GM23338 (cell line): ENCODE measurements at regions not wholly inside any gene's neighbourhood (a gene's known extent, or its start where the extent isn't known, plus 50 kb on each side); places are given as distances from the start of the nearest gene placed in this dataset.
A peak's percentile ranks its signal among the peaks of the same experiment; 100 is the strongest.

Experiments
- ATAC-seq: fragments of 200-7000 bp; cut with Tn5 transposase; 3 replicates; pipeline ENCODE4 v1.9.1; 2020
- DNase-seq: peaks from one replicate; pipeline ENCODE4 v3.0.0-alpha.2; 2015; ENCODE audit warnings: low spot score
- H2AFZ ChIP-seq: fragments of 200-600 bp; sonication (generic); 2 replicates; pipeline ENCODE4 v1.8.0; 2016; ENCODE audit warnings: antibody characterized with exemption, mild to moderate bottlenecking, moderate library complexity
- H3F3A ChIP-seq: fragments of 200-600 bp; sonication (generic); replicated peaks from 2 replicates; pipeline ENCODE4 v1.8.0; 2017; ENCODE audit warnings: antibody characterized with exemption, mixed run types, low read depth
- H3K27ac ChIP-seq: fragments of 200-600 bp; sonication (generic); 2 replicates; pipeline ENCODE4 v1.6.1; 2016; ENCODE audit warnings: low read depth
- H3K27me3 ChIP-seq: fragments of 200-600 bp; sonication (generic); 2 replicates; pipeline ENCODE4 v1.8.0; 2016; ENCODE audit warnings: mild to moderate bottlenecking, mixed run types, moderate library complexity; ENCODE audit not compliant: insufficient read depth
- H3K36me3 ChIP-seq: fragments of 200-600 bp; sonication (generic); 2 replicates; pipeline ENCODE4 v1.8.0; 2016; ENCODE audit warnings: mild to moderate bottlenecking; ENCODE audit not compliant: insufficient read depth
- H3K4me1 ChIP-seq: fragments of 200-600 bp; sonication (generic); 2 replicates; pipeline ENCODE4 v1.8.0; 2016; ENCODE audit warnings: mild to moderate bottlenecking, moderate library complexity; ENCODE audit not compliant: insufficient read depth
- H3K4me2 ChIP-seq: fragments of 200-600 bp; sonication (generic); 2 replicates; pipeline ENCODE4 v1.7.1; 2017; ENCODE audit warnings: mixed run types
- H3K4me3 ChIP-seq: fragments of 200-600 bp; sonication (generic); 2 replicates; pipeline ENCODE4 v1.6.1; 2016; ENCODE audit warnings: mixed run types
- H3K79me2 ChIP-seq: fragments of 200-600 bp; sonication (generic); replicated peaks from 2 replicates; pipeline ENCODE4 v1.8.0; 2017; ENCODE audit warnings: mild to moderate bottlenecking; ENCODE audit not compliant: insufficient read depth
- H3K9me2 ChIP-seq: fragments of 200-600 bp; sonication (generic); 2 replicates; pipeline ENCODE4 v1.8.0; 2017; ENCODE audit not compliant: insufficient read depth
- H4K20me1 ChIP-seq: fragments of 200-600 bp; sonication (generic); replicated peaks from 2 replicates; pipeline ENCODE4 v1.8.0; 2017; ENCODE audit warnings: mild to moderate bottlenecking; ENCODE audit not compliant: insufficient read depth
- H3K27ac Mint-ChIP-seq: 2 replicates; pipeline ENCODE4 v1.8.0; 2020; ENCODE audit warnings: inconsistent platforms, mild to moderate bottlenecking, moderate library complexity, mixed read lengths
- H3K27me3 Mint-ChIP-seq: 3 replicates; pipeline ENCODE4 v1.8.0; 2022; ENCODE audit warnings: low read depth, mild to moderate bottlenecking, moderate library complexity, mixed read lengths, inconsistent platforms; ENCODE audit not compliant: insufficient read depth, poor library complexity
- H3K36me3 Mint-ChIP-seq: 3 replicates; pipeline ENCODE4 v1.8.0; 2021; ENCODE audit warnings: low read depth, mild to moderate bottlenecking, inconsistent platforms, moderate library complexity, mixed read lengths
- H3K4me1 Mint-ChIP-seq: 3 replicates; pipeline ENCODE4 v1.8.0; 2020; ENCODE audit warnings: mild to moderate bottlenecking, inconsistent platforms, mixed read lengths
- H3K4me3 Mint-ChIP-seq: 3 replicates; pipeline ENCODE4 v1.8.0; 2021; ENCODE audit warnings: moderate library complexity, mild to moderate bottlenecking, inconsistent platforms, mixed read lengths
- H3K9me3 Mint-ChIP-seq: 3 replicates; pipeline ENCODE4 v1.8.0; 2020; ENCODE audit warnings: moderate library complexity, mild to moderate bottlenecking, inconsistent platforms, mixed read lengths
- CREB1 ChIP-seq: fragments of 250-450 bp; sonication (Bioruptor Pico); IDR thresholded peaks from 2 replicates; pipeline ENCODE4 v1.5.0; 2020; ENCODE audit warnings: low read depth, mild to moderate bottlenecking, moderate library complexity
- EZH2 ChIP-seq: fragments of 200-600 bp; sonication (generic); IDR thresholded peaks from one replicate; pipeline ENCODE4 v1.8.0; 2017; ENCODE audit warnings: antibody characterized with exemption, mild to moderate bottlenecking, low read depth; ENCODE audit not compliant: unreplicated experiment
- EZH2phosphoT487 ChIP-seq: fragments of 200-600 bp; sonication (generic); IDR thresholded peaks from one replicate; pipeline ENCODE4 v1.8.1; 2018; ENCODE audit warnings: antibody characterized with exemption; ENCODE audit not compliant: unreplicated experiment
- NANOG ChIP-seq: IDR thresholded peaks from 2 replicates; pipeline ENCODE4 v1.6.1; 2016; ENCODE audit warnings: antibody characterized with exemption, borderline replicate concordance
- POLR2AphosphoS5 ChIP-seq: IDR thresholded peaks from 2 replicates; pipeline ENCODE4 v1.6.1; 2016; ENCODE audit warnings: antibody characterized with exemption, low read depth
- ZNF114 ChIP-seq: fragments of 250-450 bp; sonication (Bioruptor Pico); IDR thresholded peaks from 2 replicates; pipeline ENCODE4 v1.5.0; 2020; ENCODE audit warnings: mild to moderate bottlenecking, moderate library complexity
- ZNF331 ChIP-seq: fragments of 250-450 bp; sonication (Bioruptor Pico); IDR thresholded peaks from 2 replicates; pipeline ENCODE4 v1.5.0; 2020; ENCODE audit warnings: low read depth, mild to moderate bottlenecking, moderate library complexity
- ZNF462 ChIP-seq: fragments of 250-450 bp; sonication (Bioruptor Pico); IDR thresholded peaks from 2 replicates; pipeline ENCODE4 v1.5.0; 2020; ENCODE audit warnings: mild to moderate bottlenecking, moderate library complexity
- TF ChIP-seq, protein P1 (sequence below), 2 experiments: fragments of 200-600 bp in 1 of 2; sonication (generic) in 1 of 2; conservative IDR thresholded peaks; 2 replicates each; pipeline versions ENCODE4 v1.5.1 to v1.6.1; 2016 to 2017; ENCODE audit warnings: antibody characterized with exemption in 2 of 2, low read depth in 2 of 2, mild to moderate bottlenecking in 2 of 2, moderate library complexity in 1 of 2

- TF ChIP-seq POLR2AphosphoS5, result no peak
Measured at GRCh38 chr17:14771543-14771942, 470.7 kb downstream of the HS3ST3B1 start (continued).

DNA sequence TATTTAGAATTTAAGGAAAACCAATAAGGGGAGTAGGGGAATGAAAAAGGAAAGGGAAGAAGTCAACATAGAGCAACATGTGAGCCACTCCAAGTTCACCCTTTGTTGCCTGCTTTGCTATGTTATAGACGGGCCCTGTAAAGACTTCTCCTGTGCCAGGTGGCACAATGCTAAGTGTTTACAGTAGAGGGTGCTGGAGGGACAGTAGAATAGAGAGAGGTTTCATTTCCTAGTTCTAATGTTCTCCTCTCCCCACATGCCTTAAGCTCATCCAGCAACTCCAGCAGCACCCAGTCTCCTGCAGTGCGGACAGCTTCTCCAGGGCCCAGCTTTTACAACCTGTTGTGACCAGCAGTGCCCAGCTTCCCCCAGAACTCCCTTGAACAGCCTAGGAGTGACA, 468.0 kb downstream of the HS3ST3B1 start:
- no peaks in the 10 kb centered on the region for H3K27me3 Mint-ChIP-seq
- peaks cover 4% of the 10 kb centered on the region; the same call in 1 of the 3 replicates for H3K36me3 Mint-ChIP-seq
- H3K4me2 ChIP-seq, result no peak overlapping the region
- H3K27me3 ChIP-seq, result no peaks in the 10 kb centered on the region
- H3K4me1 ChIP-seq, result no peaks in the 10 kb centered on the region
- no peak overlapping the region for H3K4me3 ChIP-seq
- ATAC-seq (no peak), DNase-seq (no peak)
- no peaks in the 10 kb centered on the region for H3K36me3 ChIP-seq
- no peak overlapping the region for H3K27ac Mint-ChIP-seq
- H4K20me1 ChIP-seq, result no peaks in the 10 kb centered on the region
- H3K9me3 Mint-ChIP-seq, result peaks cover 4% of the 10 kb centered on the region; the same call in 1 of the 3 replicates
- no peaks in the 10 kb centered on the region for H3K9me2 ChIP-seq
- H3K27ac ChIP-seq, result no peak overlapping the region
- no peak overlapping the region for H2AFZ ChIP-seq
- no peaks in the 10 kb centered on the region for H3K4me1 Mint-ChIP-seq
- H3K4me3 Mint-ChIP-seq, result no peak overlapping the region
- H3F3A ChIP-seq, result no peaks in the 10 kb centered on the region
- no peaks in the 10 kb centered on the region for H3K79me2 ChIP-seq
- TF ChIP-seq, protein P1, sequence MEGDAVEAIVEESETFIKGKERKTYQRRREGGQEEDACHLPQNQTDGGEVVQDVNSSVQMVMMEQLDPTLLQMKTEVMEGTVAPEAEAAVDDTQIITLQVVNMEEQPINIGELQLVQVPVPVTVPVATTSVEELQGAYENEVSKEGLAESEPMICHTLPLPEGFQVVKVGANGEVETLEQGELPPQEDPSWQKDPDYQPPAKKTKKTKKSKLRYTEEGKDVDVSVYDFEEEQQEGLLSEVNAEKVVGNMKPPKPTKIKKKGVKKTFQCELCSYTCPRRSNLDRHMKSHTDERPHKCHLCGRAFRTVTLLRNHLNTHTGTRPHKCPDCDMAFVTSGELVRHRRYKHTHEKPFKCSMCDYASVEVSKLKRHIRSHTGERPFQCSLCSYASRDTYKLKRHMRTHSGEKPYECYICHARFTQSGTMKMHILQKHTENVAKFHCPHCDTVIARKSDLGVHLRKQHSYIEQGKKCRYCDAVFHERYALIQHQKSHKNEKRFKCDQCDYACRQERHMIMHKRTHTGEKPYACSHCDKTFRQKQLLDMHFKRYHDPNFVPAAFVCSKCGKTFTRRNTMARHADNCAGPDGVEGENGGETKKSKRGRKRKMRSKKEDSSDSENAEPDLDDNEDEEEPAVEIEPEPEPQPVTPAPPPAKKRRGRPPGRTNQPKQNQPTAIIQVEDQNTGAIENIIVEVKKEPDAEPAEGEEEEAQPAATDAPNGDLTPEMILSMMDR (conservative IDR thresholded peaks at IDR 0.05; ENCODE audit: low read depth in 2 of 2), result peak in 1 of 2 experiments; percentile 31; a peak in 2 of 4 replicates
- TF ChIP-seq NANOG, result no peak

GRCh38 chr17:14762736-14763479, 462.0 kb downstream of the HS3ST3B1 start:
- Histone ChIP-seq H3K9me2 (no peaks in the 10 kb centered on the region), H3F3A (no peaks in the 10 kb centered on the region), H3K27ac (no peak overlapping the region), H3K79me2 (no peaks in the 10 kb centered on the region), H2AFZ (peak overlapping the region; percentile 76; the same call in 1 of the 2 replicates), H4K20me1 (no peaks in the 10 kb centered on the region), H3K4me1 (no peaks in the 10 kb centered on the region), H3K4me2 (no peak overlapping the region), H3K4me3 (no peak overlapping the region), H3K27me3 (no peaks in the 10 kb centered on the region), H3K36me3 (no peaks in the 10 kb centered on the region)
- H3K36me3 Mint-ChIP-seq, result no peaks in the 10 kb centered on the region
- no peak for DNase-seq
- no peaks in the 10 kb centered on the region for H3K4me1 Mint-ChIP-seq
- no peaks in the 10 kb centered on the region for H3K27me3 Mint-ChIP-seq
- no peak overlapping the region for H3K27ac Mint-ChIP-seq
- H3K9me3 Mint-ChIP-seq, result no peaks in the 10 kb centered on the region
- no peak overlapping the region for H3K4me3 Mint-ChIP-seq
- no peak for ATAC-seq
- TF ChIP-seq ZNF114 (no peak), ZNF331 (no peak), EZH2 (no peak), ZNF462 (CRISPR knock-in tag) (no peak), EZH2phosphoT487 (no peak), CREB1 (CRISPR knock-in tag) (no peak)
